ENCODE measurements at regions not wholly inside any gene's neighbourhood (a gene's known extent, or its start where the extent isn't known, plus 50 kb on each side); places are given as distances from the start of the nearest gene placed in this dataset.

- DNase-seq (ENCODE audit: low spot score), result no peak
These were observed 71.5 kb upstream of the FOXG1 start for GRCh38 chr14:28695109-28695508.

GRCh38 chr14:28701733-28702132 is 64.9 kb upstream of the FOXG1 start:
- DNase-seq (ENCODE audit: low spot score), result no peak

- DNase-seq (ENCODE audit: low spot score), result no peak
These were observed 63.1 kb upstream of the FOXG1 start for GRCh38 chr14:28703482-28703881.

- no peak for DNase-seq (ENCODE audit: low spot score)
These were observed 62.4 kb upstream of the FOXG1 start for GRCh38 chr14:28704153-28704552.

GRCh38 chr14:28707814-28708213 is 58.8 kb upstream of the FOXG1 start:
- DNase-seq (ENCODE audit: low spot score), result no peak

GRCh38 chr14:28709571-28710305 is 56.8 kb upstream of the FOXG1 start:
- no peak for DNase-seq (ENCODE audit: low spot score)

Measured in GM03348 (cell line).